HepG2 (cell line): ENCODE measurements at regions not wholly inside any gene's neighbourhood (a gene's known extent, or its start where the extent isn't known, plus 50 kb on each side); places are given as distances from the start of the nearest gene placed in this dataset.

ENCODE experiments used
- RARA ChIP-seq: IDR thresholded peaks from 2 replicates; pipeline ENCODE4 v1.6.1; 2016; ENCODE audit warnings: missing genetic modification reagents, missing compliant biosample characterization
- RXRA ChIP-seq: sonication (generic); formaldehyde crosslinking; IDR thresholded peaks from 2 replicates; pipeline ENCODE4 v1.5.1; 2020; ENCODE audit warnings: missing genetic modification reagents
- TOPORS ChIP-seq: sonication (generic); formaldehyde crosslinking; IDR thresholded peaks from 2 replicates; pipeline ENCODE4 v1.8.0; 2023; ENCODE audit warnings: mild to moderate bottlenecking, missing genetic modification reagents
- TF ChIP-seq, protein P1 (sequence below), 2 experiments: IDR thresholded peaks; 2 replicates each; pipeline ENCODE4 v1.6.1; 2011 to 2012; ENCODE audit warnings: low read length in 2 of 2, borderline replicate concordance in 1 of 2, low read depth in 1 of 2, mild to moderate bottlenecking in 1 of 2, moderate library complexity in 1 of 2
- TF ChIP-seq, protein P2 (sequence below): IDR thresholded peaks from 2 replicates; pipeline ENCODE4 v1.6.1; 2016; ENCODE audit warnings: mild to moderate bottlenecking
- TF ChIP-seq, protein P3 (sequence below): IDR thresholded peaks from 2 replicates; pipeline ENCODE4 v1.4.0; 2020; ENCODE audit warnings: mild to moderate bottlenecking, missing genetic modification reagents

GRCh38 chr2:235135990-235136561, 184.3 kb downstream of the SH3BP4 start (continued):
- TF ChIP-seq TOPORS (CRISPR knock-in tag) (0 out of 2 replicates have a peak, but pooled peaks have one; percentile 27), RXRA (CRISPR knock-in tag) (0 out of 2 replicates have a peak, but pooled peaks have one; percentile 33), RARA (CRISPR knock-in tag) (0 out of 2 replicates have a peak, but pooled peaks have one; percentile 19)
- TF ChIP-seq, protein P1, sequence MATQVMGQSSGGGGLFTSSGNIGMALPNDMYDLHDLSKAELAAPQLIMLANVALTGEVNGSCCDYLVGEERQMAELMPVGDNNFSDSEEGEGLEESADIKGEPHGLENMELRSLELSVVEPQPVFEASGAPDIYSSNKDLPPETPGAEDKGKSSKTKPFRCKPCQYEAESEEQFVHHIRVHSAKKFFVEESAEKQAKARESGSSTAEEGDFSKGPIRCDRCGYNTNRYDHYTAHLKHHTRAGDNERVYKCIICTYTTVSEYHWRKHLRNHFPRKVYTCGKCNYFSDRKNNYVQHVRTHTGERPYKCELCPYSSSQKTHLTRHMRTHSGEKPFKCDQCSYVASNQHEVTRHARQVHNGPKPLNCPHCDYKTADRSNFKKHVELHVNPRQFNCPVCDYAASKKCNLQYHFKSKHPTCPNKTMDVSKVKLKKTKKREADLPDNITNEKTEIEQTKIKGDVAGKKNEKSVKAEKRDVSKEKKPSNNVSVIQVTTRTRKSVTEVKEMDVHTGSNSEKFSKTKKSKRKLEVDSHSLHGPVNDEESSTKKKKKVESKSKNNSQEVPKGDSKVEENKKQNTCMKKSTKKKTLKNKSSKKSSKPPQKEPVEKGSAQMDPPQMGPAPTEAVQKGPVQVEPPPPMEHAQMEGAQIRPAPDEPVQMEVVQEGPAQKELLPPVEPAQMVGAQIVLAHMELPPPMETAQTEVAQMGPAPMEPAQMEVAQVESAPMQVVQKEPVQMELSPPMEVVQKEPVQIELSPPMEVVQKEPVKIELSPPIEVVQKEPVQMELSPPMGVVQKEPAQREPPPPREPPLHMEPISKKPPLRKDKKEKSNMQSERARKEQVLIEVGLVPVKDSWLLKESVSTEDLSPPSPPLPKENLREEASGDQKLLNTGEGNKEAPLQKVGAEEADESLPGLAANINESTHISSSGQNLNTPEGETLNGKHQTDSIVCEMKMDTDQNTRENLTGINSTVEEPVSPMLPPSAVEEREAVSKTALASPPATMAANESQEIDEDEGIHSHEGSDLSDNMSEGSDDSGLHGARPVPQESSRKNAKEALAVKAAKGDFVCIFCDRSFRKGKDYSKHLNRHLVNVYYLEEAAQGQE (IDR thresholded peaks at IDR 0.05; ENCODE audit: borderline replicate concordance in 1 of 2, low read depth in 1 of 2, low read length in 2 of 2), result no peak
- TF ChIP-seq, protein P2, sequence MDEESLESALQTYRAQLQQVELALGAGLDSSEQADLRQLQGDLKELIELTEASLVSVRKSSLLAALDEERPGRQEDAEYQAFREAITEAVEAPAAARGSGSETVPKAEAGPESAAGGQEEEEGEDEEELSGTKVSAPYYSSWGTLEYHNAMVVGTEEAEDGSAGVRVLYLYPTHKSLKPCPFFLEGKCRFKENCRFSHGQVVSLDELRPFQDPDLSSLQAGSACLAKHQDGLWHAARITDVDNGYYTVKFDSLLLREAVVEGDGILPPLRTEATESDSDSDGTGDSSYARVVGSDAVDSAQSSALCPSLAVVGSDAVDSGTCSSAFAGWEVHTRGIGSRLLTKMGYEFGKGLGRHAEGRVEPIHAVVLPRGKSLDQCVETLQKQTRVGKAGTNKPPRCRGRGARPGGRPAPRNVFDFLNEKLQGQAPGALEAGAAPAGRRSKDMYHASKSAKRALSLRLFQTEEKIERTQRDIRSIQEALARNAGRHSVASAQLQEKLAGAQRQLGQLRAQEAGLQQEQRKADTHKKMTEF, result 0 out of 2 replicates have a peak, but pooled peaks have one; percentile 21
- TF ChIP-seq, protein P3, sequence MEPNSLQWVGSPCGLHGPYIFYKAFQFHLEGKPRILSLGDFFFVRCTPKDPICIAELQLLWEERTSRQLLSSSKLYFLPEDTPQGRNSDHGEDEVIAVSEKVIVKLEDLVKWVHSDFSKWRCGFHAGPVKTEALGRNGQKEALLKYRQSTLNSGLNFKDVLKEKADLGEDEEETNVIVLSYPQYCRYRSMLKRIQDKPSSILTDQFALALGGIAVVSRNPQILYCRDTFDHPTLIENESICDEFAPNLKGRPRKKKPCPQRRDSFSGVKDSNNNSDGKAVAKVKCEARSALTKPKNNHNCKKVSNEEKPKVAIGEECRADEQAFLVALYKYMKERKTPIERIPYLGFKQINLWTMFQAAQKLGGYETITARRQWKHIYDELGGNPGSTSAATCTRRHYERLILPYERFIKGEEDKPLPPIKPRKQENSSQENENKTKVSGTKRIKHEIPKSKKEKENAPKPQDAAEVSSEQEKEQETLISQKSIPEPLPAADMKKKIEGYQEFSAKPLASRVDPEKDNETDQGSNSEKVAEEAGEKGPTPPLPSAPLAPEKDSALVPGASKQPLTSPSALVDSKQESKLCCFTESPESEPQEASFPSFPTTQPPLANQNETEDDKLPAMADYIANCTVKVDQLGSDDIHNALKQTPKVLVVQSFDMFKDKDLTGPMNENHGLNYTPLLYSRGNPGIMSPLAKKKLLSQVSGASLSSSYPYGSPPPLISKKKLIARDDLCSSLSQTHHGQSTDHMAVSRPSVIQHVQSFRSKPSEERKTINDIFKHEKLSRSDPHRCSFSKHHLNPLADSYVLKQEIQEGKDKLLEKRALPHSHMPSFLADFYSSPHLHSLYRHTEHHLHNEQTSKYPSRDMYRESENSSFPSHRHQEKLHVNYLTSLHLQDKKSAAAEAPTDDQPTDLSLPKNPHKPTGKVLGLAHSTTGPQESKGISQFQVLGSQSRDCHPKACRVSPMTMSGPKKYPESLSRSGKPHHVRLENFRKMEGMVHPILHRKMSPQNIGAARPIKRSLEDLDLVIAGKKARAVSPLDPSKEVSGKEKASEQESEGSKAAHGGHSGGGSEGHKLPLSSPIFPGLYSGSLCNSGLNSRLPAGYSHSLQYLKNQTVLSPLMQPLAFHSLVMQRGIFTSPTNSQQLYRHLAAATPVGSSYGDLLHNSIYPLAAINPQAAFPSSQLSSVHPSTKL (CRISPR knock-in tag), result peak; percentile 16; the same call in 1 of the 2 replicates
- TF ChIP-seq, all 625 proteins: peak for 46
